Osteoblast (primary cell): ENCODE measurements at regions not wholly inside any gene's neighbourhood (a gene's known extent, or its start where the extent isn't known, plus 50 kb on each side); places are given as distances from the start of the nearest gene placed in this dataset.

Experiments
- DNase-seq: peaks from one replicate; pipeline ENCODE4 v3.0.0; 2011; ENCODE audit warnings: low spot score, mixed read lengths; ENCODE audit not compliant: insufficient read length; ENCODE audit errors: missing footprints
- H2AFZ ChIP-seq: 2 replicates; pipeline ENCODE4 v1.6.0; 2011; ENCODE audit warnings: mild to moderate bottlenecking, low read length
- H3K27ac ChIP-seq: 2 replicates; pipeline ENCODE4 v1.5.1; 2011; ENCODE audit warnings: mild to moderate bottlenecking, low read depth, low read length, moderate library complexity
- H3K27me3 ChIP-seq: 2 replicates; pipeline ENCODE4 v1.6.0; 2012; ENCODE audit warnings: mild to moderate bottlenecking, control low read depth, inconsistent platforms, low read length, moderate library complexity; ENCODE audit not compliant: insufficient read depth
- H3K36me3 ChIP-seq: 2 replicates; pipeline ENCODE4 v1.5.1; 2011; ENCODE audit warnings: mild to moderate bottlenecking, low read length, control low read depth, moderate library complexity; ENCODE audit not compliant: insufficient read depth
- H3K4me1 ChIP-seq: 2 replicates; pipeline ENCODE4 v1.5.1; 2011; ENCODE audit warnings: mild to moderate bottlenecking, low read length, control low read depth, moderate library complexity; ENCODE audit not compliant: insufficient read depth
- H3K4me2 ChIP-seq: 2 replicates; pipeline ENCODE4 v1.6.0; 2011; ENCODE audit warnings: mild to moderate bottlenecking, low read length; ENCODE audit not compliant: insufficient read depth
- H3K4me3 ChIP-seq: fragments of 200-600 bp; sonication (generic); 3 replicates; pipeline ENCODE4 v1.5.1; 2012; ENCODE audit warnings: mild to moderate bottlenecking, low read length, inconsistent platforms; ENCODE audit not compliant: insufficient read depth
- H3K79me2 ChIP-seq: 2 replicates; pipeline ENCODE4 v1.6.0; 2012; ENCODE audit warnings: mild to moderate bottlenecking, low read length, control low read depth, inconsistent platforms; ENCODE audit not compliant: insufficient read depth
- H3K9me3 ChIP-seq: 2 replicates; pipeline ENCODE4 v1.5.1; 2011; ENCODE audit warnings: low read depth, low read length, control low read depth
- H4K20me1 ChIP-seq: 2 replicates; pipeline ENCODE4 v1.6.0; 2012; ENCODE audit warnings: mild to moderate bottlenecking, low read length, control low read depth; ENCODE audit not compliant: insufficient read depth
- TF ChIP-seq, protein P1 (sequence below): IDR thresholded peaks from 2 replicates; pipeline ENCODE4 v1.5.1; 2011; ENCODE audit warnings: mild to moderate bottlenecking, low read depth, low read length, moderate library complexity; ENCODE audit errors: extremely low read depth

DNA sequence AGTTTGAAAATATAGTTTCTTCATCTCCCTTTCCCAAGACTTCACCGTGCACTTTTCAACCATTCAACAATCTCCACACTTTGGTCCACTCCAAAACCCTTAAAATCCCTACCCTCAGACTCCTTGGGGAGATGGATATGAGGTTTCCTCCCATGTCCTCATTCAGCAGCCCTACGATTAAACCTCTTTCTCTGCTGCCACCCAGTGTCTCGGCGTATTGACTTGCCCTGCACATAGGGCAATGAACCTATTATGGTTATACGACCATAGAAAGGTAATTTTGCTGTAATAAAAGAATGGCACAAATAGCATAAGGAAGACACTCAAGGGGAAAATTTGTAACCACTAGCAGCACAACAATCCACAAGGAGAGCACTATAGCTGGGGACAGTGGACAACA, 803.5 kb downstream of the TLE1 start:
- Histone ChIP-seq H4K20me1 (no peaks in the 10 kb centered on the region), H3K4me2 (no peak overlapping the region), H3K27me3 (no peaks in the 10 kb centered on the region), H2AFZ (no peak overlapping the region), H3K4me1 (no peaks in the 10 kb centered on the region), H3K79me2 (no peaks in the 10 kb centered on the region), H3K4me3 (no peak overlapping the region), H3K27ac (no peak overlapping the region), H3K9me3 (no peaks in the 10 kb centered on the region), H3K36me3 (no peaks in the 10 kb centered on the region)
- TF ChIP-seq, protein P1, sequence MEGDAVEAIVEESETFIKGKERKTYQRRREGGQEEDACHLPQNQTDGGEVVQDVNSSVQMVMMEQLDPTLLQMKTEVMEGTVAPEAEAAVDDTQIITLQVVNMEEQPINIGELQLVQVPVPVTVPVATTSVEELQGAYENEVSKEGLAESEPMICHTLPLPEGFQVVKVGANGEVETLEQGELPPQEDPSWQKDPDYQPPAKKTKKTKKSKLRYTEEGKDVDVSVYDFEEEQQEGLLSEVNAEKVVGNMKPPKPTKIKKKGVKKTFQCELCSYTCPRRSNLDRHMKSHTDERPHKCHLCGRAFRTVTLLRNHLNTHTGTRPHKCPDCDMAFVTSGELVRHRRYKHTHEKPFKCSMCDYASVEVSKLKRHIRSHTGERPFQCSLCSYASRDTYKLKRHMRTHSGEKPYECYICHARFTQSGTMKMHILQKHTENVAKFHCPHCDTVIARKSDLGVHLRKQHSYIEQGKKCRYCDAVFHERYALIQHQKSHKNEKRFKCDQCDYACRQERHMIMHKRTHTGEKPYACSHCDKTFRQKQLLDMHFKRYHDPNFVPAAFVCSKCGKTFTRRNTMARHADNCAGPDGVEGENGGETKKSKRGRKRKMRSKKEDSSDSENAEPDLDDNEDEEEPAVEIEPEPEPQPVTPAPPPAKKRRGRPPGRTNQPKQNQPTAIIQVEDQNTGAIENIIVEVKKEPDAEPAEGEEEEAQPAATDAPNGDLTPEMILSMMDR, result peak; percentile 37
- DNase-seq, result no peak

DNA sequence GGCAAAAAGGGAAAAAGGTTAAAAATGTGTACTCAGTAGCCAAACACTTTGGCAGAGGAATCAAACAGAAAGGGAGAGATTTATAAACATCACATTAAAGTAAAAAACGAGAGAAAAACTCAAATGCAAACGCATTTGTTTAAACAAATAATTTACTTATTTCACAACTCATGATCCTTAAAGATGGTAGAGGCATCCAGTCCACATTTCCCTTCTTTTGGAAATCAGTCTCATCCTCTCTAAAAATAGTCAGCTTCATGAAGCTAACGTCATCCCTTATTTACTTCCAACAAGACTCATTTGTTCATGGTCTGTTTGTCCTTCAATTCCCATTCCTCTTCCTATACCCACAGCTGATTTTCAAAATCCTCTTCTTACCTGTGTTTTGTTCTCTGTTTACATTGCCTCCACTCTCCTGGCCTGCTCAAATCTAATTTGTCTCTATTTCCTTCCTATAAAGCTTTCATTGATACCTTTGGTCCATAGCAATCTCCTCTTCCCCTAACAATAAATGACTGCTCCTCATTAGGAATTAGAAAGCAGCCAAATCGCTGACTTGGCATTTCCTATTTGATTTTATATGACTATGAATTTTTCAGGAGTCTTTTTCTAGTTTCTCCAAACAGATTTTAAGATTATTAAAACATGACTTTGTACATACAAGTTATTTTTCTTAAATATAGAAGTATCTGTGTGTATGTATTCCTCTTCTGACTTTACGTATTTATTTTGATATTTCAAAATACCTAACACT, 805.3 kb downstream of the TLE1 start:
- DNase-seq, result no peak
- Histone ChIP-seq H3K27ac (no peak overlapping the region), H3K79me2 (no peaks in the 10 kb centered on the region), H2AFZ (no peak overlapping the region), H3K27me3 (no peaks in the 10 kb centered on the region), H3K36me3 (no peaks in the 10 kb centered on the region), H3K9me3 (no peaks in the 10 kb centered on the region), H3K4me2 (no peak overlapping the region), H3K4me3 (no peak overlapping the region), H4K20me1 (no peaks in the 10 kb centered on the region), H3K4me1 (no peaks in the 10 kb centered on the region)
- TF ChIP-seq, protein P1, result no peak

DNA sequence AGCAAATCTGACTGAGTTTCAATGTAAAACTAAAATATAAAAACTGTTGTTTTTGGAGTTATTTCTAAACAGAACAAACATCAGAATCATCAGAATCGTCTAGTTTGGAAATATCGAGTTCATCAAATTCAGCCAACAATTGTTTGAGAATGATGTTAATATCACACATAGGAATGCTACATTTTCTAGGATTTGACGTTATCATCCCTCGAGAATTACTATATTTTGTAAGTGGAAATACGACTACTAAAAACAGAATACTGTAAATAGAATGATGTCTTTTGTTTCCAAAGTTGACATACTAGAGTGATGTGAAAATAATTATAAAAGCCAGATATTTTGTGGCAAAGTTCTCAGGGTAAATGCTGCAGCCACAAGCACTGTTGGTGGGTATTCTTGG, 805.9 kb downstream of the TLE1 start:
- H3K4me2 ChIP-seq, result no peak overlapping the region
- no peaks in the 10 kb centered on the region for H4K20me1 ChIP-seq
- H3K4me3 ChIP-seq, result no peak overlapping the region
- H2AFZ ChIP-seq, result no peak overlapping the region
- H3K36me3 ChIP-seq, result no peaks in the 10 kb centered on the region
- DNase-seq, result no peak
- H3K79me2 ChIP-seq, result no peaks in the 10 kb centered on the region
- TF ChIP-seq, protein P1, result no peak
- no peaks in the 10 kb centered on the region for H3K9me3 ChIP-seq
- H3K27me3 ChIP-seq, result no peaks in the 10 kb centered on the region
- no peaks in the 10 kb centered on the region for H3K4me1 ChIP-seq
- H3K27ac ChIP-seq, result no peak overlapping the region

DNA sequence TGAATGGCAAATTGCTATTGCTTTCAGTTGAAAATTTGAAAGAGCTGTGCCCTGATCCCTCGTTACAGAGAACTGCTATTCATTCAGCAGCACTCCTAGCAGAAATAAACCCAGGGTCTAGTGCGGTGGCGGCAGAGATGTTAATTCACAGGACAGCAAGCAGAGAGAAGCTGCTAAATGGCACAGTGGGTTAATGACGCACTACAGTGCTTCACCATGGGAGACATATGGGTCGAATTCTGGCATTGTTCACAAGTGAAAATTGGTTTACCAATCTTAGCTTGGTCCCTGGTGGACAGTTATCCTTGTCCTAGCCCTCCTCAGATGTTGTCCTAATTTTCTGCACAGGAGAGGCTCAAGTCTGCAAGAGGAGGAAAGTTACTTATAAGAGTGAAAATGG, 807.4 kb downstream of the TLE1 start:
- no peaks in the 10 kb centered on the region for H3K9me3 ChIP-seq
- H3K4me2 ChIP-seq, result no peak overlapping the region
- H4K20me1 ChIP-seq, result no peaks in the 10 kb centered on the region
- DNase-seq, result no peak
- no peak overlapping the region for H3K4me3 ChIP-seq
- TF ChIP-seq, protein P1, result no peak
- no peaks in the 10 kb centered on the region for H3K36me3 ChIP-seq
- H3K27ac ChIP-seq, result no peak overlapping the region
- no peaks in the 10 kb centered on the region for H3K4me1 ChIP-seq
- no peaks in the 10 kb centered on the region for H3K27me3 ChIP-seq
- H2AFZ ChIP-seq, result no peak overlapping the region
- no peaks in the 10 kb centered on the region for H3K79me2 ChIP-seq
